ENCODE measurements at regions not wholly inside any gene's neighbourhood (a gene's known extent, or its start where the extent isn't known, plus 50 kb on each side); places are given as distances from the start of the nearest gene placed in this dataset.

GRCh38 chr11:128214263-128214662 is 373.1 kb downstream of the ETS1 start:
- no peak for DNase-seq

- DNase-seq, result no peak
Measured at GRCh38 chr11:128213461-128213860, 373.9 kb downstream of the ETS1 start.

GRCh38 chr11:128212324-128212723 is 375.0 kb downstream of the ETS1 start:
- DNase-seq, result no peak

- DNase-seq, result no peak
Measured at GRCh38 chr11:128210148-128210940, 377.0 kb downstream of the ETS1 start.

GRCh38 chr11:128209138-128209435 is 378.3 kb downstream of the ETS1 start:
- DNase-seq, result no peak

GRCh38 chr11:128208329-128209137 is 378.8 kb downstream of the ETS1 start:
- DNase-seq, result no peak

- DNase-seq, result no peak
Measured at GRCh38 chr11:128207861-128208321, 379.5 kb downstream of the ETS1 start.

GRCh38 chr11:128206461-128206860 is 380.9 kb downstream of the ETS1 start:
- no peak for DNase-seq

- peak; percentile 30 for DNase-seq
Measured at GRCh38 chr11:128205796-128206195, 381.6 kb downstream of the ETS1 start.

GRCh38 chr11:128204898-128205297 is 382.5 kb downstream of the ETS1 start:
- DNase-seq, result no peak

GRCh38 chr11:128201801-128202200 is 385.6 kb downstream of the ETS1 start:
- DNase-seq, result no peak

- peak; percentile 45 for DNase-seq
Measured at GRCh38 chr11:128201009-128201408, 386.3 kb downstream of the ETS1 start.

GRCh38 chr11:128200467-128200866 is 386.9 kb downstream of the ETS1 start:
- DNase-seq, result no peak

GRCh38 chr11:128198216-128198772 is 389.1 kb downstream of the ETS1 start:
- no peak for DNase-seq

GRCh38 chr11:128196235-128196634 is 391.1 kb downstream of the ETS1 start:
- DNase-seq, result no peak

GRCh38 chr11:128195756-128196155 is 391.6 kb downstream of the ETS1 start:
- DNase-seq, result no peak

- DNase-seq, result peak; percentile 42
Measured at GRCh38 chr11:128195057-128195751, 392.2 kb downstream of the ETS1 start.

GRCh38 chr11:128194216-128194615 is 393.1 kb downstream of the ETS1 start:
- no peak for DNase-seq

GRCh38 chr11:128193615-128194014 is 393.7 kb downstream of the ETS1 start:
- DNase-seq, result no peak

GRCh38 chr11:128190312-128190711 is 397.0 kb downstream of the ETS1 start:
- no peak for DNase-seq

- DNase-seq, result no peak
Measured at GRCh38 chr11:128189823-128190222, 397.5 kb downstream of the ETS1 start.

- DNase-seq, result no peak
Measured at GRCh38 chr11:128188346-128189004, 398.9 kb downstream of the ETS1 start.

- no peak for DNase-seq
Measured at GRCh38 chr11:128187835-128188234, 399.5 kb downstream of the ETS1 start.

Measured in activated CD4-positive, alpha-beta T cell treated with anti-CD3 and anti-CD28 coated beads for 48 hours (primary cell).